PC-9 (cell line): ENCODE measurements at regions not wholly inside any gene's neighbourhood (a gene's known extent, or its start where the extent isn't known, plus 50 kb on each side); places are given as distances from the start of the nearest gene placed in this dataset.

ENCODE experiments used
- BruUV-seq: library from RNA; stranded (reverse); fragments of 400-500 nt; replicated peaks from 2 replicates; lab custom pipeline; 2021; lab: Mats Ljungman, UMichigan
- CTCF ChIA-PET: fragments of 300-600 bp; sonication (Branson Sonifier 250); formaldehyde crosslinking; loops from one replicate; lab custom pipeline; 2022; ENCODE audit warnings: antibody characterized with exemption; lab: Charles Lee
- POLR2A ChIA-PET: fragments of 300-600 bp; sonication (Branson Sonifier 250); formaldehyde crosslinking; loops from one replicate; lab custom pipeline; 2022; ENCODE audit warnings: antibody characterized with exemption; ENCODE audit not compliant: unreplicated experiment; lab: Charles Lee
- DNase-seq, 2 experiments: peaks; one replicate each; pipeline versions ENCODE4 v3.0.0 to v3.0.0-alpha.2; 2015 to 2022; ENCODE audit warnings: mixed read lengths in 1 of 2
- H2AFZ ChIP-seq: fragments of 200-600 bp; sonication (generic); 2 replicates; pipeline ENCODE4 v1.8.1; 2017; ENCODE audit warnings: antibody characterized with exemption
- H3F3A ChIP-seq: fragments of 200-600 bp; sonication (generic); 2 replicates; pipeline ENCODE4 v1.8.1; 2017; ENCODE audit warnings: antibody characterized with exemption, mild to moderate bottlenecking, low read depth; ENCODE audit not compliant: insufficient read depth
- H3K27ac ChIP-seq: fragments of 200-600 bp; sonication (generic); 2 replicates; pipeline ENCODE4 v1.6.1; 2016; ENCODE audit warnings: mixed run types
- H3K27me3 ChIP-seq: fragments of 200-600 bp; sonication (generic); 2 replicates; pipeline ENCODE4 v1.6.1; 2016; ENCODE audit warnings: low read depth, mixed run types; ENCODE audit not compliant: insufficient read depth
- H3K36me3 ChIP-seq: fragments of 200-600 bp; sonication (generic); 2 replicates; pipeline ENCODE4 v1.6.1; 2016; ENCODE audit warnings: low read depth, mixed run types
- H3K4me1 ChIP-seq: fragments of 200-600 bp; sonication (generic); replicated peaks from 2 replicates; pipeline ENCODE4 v1.6.1; 2016; ENCODE audit warnings: mixed run types; ENCODE audit not compliant: insufficient read depth
- H3K4me2 ChIP-seq: fragments of 200-600 bp; sonication (generic); 2 replicates; pipeline ENCODE4 v1.6.1; 2017; ENCODE audit warnings: mixed run types
- H3K4me3 ChIP-seq: fragments of 200-600 bp; sonication (generic); 2 replicates; pipeline ENCODE4 v1.6.1; 2016; ENCODE audit warnings: mixed run types
- H3K79me2 ChIP-seq: fragments of 200-600 bp; sonication (generic); 2 replicates; pipeline ENCODE4 v1.6.1; 2017; ENCODE audit warnings: low read depth, mixed run types
- H3K9me2 ChIP-seq: fragments of 200-600 bp; sonication (generic); 2 replicates; pipeline ENCODE4 v1.8.1; 2017; ENCODE audit warnings: mild to moderate bottlenecking; ENCODE audit not compliant: insufficient read depth
- H3K9me3 ChIP-seq: fragments of 200-600 bp; sonication (generic); 2 replicates; pipeline ENCODE4 v1.8.1; 2016; ENCODE audit warnings: low read depth; ENCODE audit not compliant: insufficient read depth
- H4K20me1 ChIP-seq: fragments of 200-600 bp; sonication (generic); 2 replicates; pipeline ENCODE4 v1.8.1; 2017; ENCODE audit not compliant: insufficient read depth
- EZH2 ChIP-seq: fragments of 200-600 bp; sonication (generic); IDR thresholded peaks from 2 replicates; pipeline ENCODE4 v1.8.0; 2017; ENCODE audit warnings: antibody characterized with exemption, low read depth
- intact Hi-C: fragments of 100-400 bp; cut with micrococcal nuclease; formaldehyde crosslinking; loops from one replicate; pipeline ENCODE4 v1.10.0; 2022; ENCODE audit not compliant: unreplicated experiment
- TF ChIP-seq, protein P1 (sequence below): fragments of 200-600 bp; sonication (generic); conservative IDR thresholded peaks from 2 replicates; pipeline ENCODE4 v1.6.1; 2017; ENCODE audit warnings: mixed run types, antibody characterized with exemption, mild to moderate bottlenecking, moderate library complexity

DNA sequence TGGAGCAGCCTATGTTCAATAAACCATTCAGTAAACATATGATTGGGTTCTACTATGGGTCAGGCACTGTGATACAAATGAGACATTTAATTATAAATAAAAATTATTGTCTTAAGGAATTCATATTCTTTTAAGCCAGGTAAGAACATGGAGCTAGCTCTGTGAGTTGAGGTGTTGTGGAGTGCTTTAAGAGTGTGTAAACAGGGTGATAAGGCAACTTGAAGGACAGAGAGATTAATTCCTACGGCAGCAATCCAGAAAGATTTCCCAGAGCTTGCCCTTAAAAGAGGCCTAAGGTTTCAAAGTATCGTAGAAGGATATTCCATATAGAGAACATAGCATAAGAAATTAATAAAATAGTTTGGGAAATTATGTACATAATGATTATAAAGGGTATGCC is 126.4 kb upstream of the FAT3 start:
- Histone ChIP-seq H3K4me1 (no peaks in the 10 kb centered on the region), H3K4me3 (no peak overlapping the region), H2AFZ (no peak overlapping the region), H3K27ac (no peak overlapping the region), H3K79me2 (no peaks in the 10 kb centered on the region), H4K20me1 (no peaks in the 10 kb centered on the region), H3K9me3 (no peaks in the 10 kb centered on the region), H3F3A (no peaks in the 10 kb centered on the region), H3K9me2 (no peaks in the 10 kb centered on the region), H3K36me3 (no peaks in the 10 kb centered on the region), H3K4me2 (no peak overlapping the region), H3K27me3 (no peaks in the 10 kb centered on the region)
- TF ChIP-seq EZH2 = no peak
- TF ChIP-seq, protein P1, sequence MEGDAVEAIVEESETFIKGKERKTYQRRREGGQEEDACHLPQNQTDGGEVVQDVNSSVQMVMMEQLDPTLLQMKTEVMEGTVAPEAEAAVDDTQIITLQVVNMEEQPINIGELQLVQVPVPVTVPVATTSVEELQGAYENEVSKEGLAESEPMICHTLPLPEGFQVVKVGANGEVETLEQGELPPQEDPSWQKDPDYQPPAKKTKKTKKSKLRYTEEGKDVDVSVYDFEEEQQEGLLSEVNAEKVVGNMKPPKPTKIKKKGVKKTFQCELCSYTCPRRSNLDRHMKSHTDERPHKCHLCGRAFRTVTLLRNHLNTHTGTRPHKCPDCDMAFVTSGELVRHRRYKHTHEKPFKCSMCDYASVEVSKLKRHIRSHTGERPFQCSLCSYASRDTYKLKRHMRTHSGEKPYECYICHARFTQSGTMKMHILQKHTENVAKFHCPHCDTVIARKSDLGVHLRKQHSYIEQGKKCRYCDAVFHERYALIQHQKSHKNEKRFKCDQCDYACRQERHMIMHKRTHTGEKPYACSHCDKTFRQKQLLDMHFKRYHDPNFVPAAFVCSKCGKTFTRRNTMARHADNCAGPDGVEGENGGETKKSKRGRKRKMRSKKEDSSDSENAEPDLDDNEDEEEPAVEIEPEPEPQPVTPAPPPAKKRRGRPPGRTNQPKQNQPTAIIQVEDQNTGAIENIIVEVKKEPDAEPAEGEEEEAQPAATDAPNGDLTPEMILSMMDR = no peak
- ChIA-PET CTCF (no interaction called here), POLR2A (no interaction called here)
- BruUV-seq = no TSS peak
- no peak for DNase-seq
- intact Hi-C loops = no loop called here

DNA sequence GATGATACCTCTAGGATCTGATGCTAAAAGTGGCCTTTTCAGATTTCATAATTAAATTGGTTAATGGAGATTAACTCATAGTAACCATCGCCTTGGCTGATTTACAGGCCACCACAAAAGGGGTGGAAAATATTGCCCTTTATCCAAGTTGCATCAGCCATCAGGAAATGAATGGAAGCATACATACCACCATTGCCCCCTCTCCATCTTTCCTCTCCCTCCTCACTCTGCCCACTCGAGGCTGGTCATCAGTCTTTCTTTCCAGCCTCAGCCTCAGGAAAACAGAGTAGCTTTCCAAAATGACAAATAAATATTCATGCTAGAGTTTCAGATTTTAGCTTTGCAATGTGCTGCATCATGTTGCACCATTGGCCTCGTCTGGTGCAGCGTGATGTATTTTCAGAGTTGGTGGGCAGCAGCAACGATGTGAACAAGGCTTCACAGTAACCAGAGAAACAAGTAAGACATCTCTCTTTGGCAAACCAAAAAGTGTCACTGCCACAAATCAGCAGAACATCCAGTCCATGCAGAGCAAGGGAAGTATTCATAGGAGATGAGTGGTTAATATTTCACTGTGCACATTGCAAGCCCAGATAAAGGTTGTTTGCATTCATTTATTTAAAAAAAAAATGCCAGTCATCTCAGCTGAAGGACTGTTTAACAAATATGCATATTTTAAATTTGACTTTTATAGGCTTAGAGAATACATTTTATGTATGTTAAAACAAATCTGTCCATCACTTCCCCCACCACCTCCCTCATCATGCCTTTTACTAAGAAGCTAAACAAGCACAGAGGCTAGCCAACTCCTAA is 136.7 kb upstream of the FAT3 start:
- intact Hi-C loops = no loop called here
- DNase-seq = no peak

DNA sequence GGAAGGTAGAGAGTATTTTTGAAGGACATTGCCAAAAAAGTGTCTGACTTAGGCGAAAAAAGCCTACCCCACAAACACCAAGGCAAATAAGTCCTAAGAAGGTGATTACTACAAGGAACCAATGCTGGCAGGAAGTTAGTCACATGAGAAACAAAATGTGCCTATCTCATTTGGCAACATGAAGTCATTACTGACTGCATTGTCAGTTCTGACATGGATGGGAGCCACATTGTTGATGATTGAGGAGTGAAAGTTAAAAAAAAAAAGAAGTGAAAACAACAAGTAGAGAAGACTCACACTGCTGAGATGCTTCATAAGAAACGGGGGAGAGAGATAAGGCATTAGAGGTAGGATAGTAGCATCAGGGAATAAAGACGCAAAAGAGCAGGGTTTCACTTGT is 141.5 kb upstream of the FAT3 start:
- Histone ChIP-seq H3K9me3 (no peaks in the 10 kb centered on the region), H3K4me1 (no peaks in the 10 kb centered on the region), H4K20me1 (no peaks in the 10 kb centered on the region), H3K36me3 (no peaks in the 10 kb centered on the region), H3K4me2 (no peak overlapping the region), H2AFZ (no peak overlapping the region), H3K9me2 (no peaks in the 10 kb centered on the region), H3K27me3 (no peaks in the 10 kb centered on the region), H3F3A (no peaks in the 10 kb centered on the region), H3K79me2 (no peaks in the 10 kb centered on the region), H3K27ac (no peak overlapping the region), H3K4me3 (no peak overlapping the region)
- CTCF ChIA-PET = no interaction called here
- DNase-seq = no peak
- intact Hi-C loops = no loop called here
- POLR2A ChIA-PET = no interaction called here
- BruUV-seq = no TSS peak
- TF ChIP-seq, protein P1 = no peak
- no peak for TF ChIP-seq EZH2

More for the DNA sequence above, 136.7 kb upstream of the FAT3 start:
- no peak overlapping the region for H3K27ac ChIP-seq
- H3K36me3 ChIP-seq = no peaks in the 10 kb centered on the region
- POLR2A ChIA-PET = no interaction called here
- no peaks in the 10 kb centered on the region for H3K4me1 ChIP-seq
- H3K9me2 ChIP-seq = no peaks in the 10 kb centered on the region
- H3K27me3 ChIP-seq = no peaks in the 10 kb centered on the region
- no peaks in the 10 kb centered on the region for H3K9me3 ChIP-seq
- BruUV-seq = no TSS peak
- no peaks in the 10 kb centered on the region for H3F3A ChIP-seq
- no peaks in the 10 kb centered on the region for H4K20me1 ChIP-seq
- H2AFZ ChIP-seq = no peak overlapping the region
- no peak for TF ChIP-seq EZH2
- TF ChIP-seq, protein P1 = no peak
- no peaks in the 10 kb centered on the region for H3K79me2 ChIP-seq
- CTCF ChIA-PET = interaction anchor here (0.6 kb wide), 1 partner anchor 1928 kb away, joined by 10 read pairs; no protein-coding TSS in a partner anchor
- H3K4me3 ChIP-seq = no peak overlapping the region
- no peak overlapping the region for H3K4me2 ChIP-seq
